Type B pancreatic cell (in vitro differentiated cells): ENCODE measurements at regions not wholly inside any gene's neighbourhood (a gene's known extent, or its start where the extent isn't known, plus 50 kb on each side); places are given as distances from the start of the nearest gene placed in this dataset.
"Not testable (repeated sequence)": the region's sequence is repeated elsewhere in the genome, so short reads cannot be mapped to it uniquely, and the experiment has no call there.

Experiments used
- DNase-seq: peaks from one replicate; pipeline ENCODE4 v3.0.0; 2021; ENCODE audit warnings: mixed read lengths; ENCODE audit not compliant: unreplicated experiment; ENCODE audit errors: extremely low spot score
- H3K27ac Mint-ChIP-seq: 2 replicates; pipeline ENCODE4 v1.8.0; 2021; ENCODE audit warnings: mild to moderate bottlenecking, mixed read lengths
- H3K27me3 Mint-ChIP-seq: 2 replicates; pipeline ENCODE4 v1.8.0; 2021; ENCODE audit warnings: mixed read lengths
- H3K36me3 Mint-ChIP-seq: 2 replicates; pipeline ENCODE4 v1.8.0; 2021; ENCODE audit warnings: mixed read lengths
- H3K4me1 Mint-ChIP-seq: one replicate; pipeline ENCODE4 v1.8.0; 2021; ENCODE audit warnings: mixed read lengths; ENCODE audit not compliant: unreplicated experiment
- H3K4me3 Mint-ChIP-seq: 2 replicates; pipeline ENCODE4 v1.8.0; 2021; ENCODE audit warnings: mild to moderate bottlenecking, mixed read lengths
- H3K9me3 Mint-ChIP-seq: 2 replicates; pipeline ENCODE4 v1.8.0; 2021; ENCODE audit warnings: mixed read lengths
- TF ChIP-seq, protein P1 (sequence below): fragments of 200-600 bp; sonication (generic); conservative IDR thresholded peaks from 2 replicates; pipeline ENCODE4 v1.5.0; 2021; ENCODE audit warnings: antibody characterized with exemption, mild to moderate bottlenecking

DNA sequence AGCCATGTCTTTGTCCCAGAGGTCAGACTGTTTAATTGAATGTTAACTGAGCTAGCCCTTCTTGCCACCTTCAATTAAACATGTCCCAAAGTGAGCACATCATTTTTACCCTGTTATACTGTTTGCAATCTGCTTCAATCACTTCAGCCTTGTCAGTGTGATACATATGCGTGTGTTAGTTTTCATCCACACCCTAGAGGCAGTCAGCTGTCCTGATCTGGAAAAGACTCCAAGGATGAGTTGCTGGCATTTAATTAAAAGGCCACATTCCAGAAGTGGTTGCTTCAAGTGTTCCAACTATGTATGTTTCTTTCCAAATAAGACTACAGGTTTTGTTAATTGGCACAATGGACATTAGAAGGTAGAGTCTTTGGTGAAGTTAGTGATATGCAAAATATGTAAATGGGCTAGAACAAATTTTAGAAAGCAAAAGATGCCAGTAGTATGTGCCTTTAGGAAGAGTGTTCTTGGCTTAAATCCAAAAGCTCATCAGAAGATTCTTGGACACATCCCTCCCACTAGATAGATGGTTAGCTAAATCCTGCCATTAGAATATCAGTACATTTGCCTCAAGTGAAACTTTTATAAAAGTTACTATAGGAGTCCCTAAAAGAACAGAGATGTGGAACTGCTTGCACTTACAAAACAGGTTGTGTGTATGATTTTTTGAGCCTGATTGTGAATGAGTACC is 79.5 kb upstream of the SLIT2 start:
- Mint-ChIP-seq H3K9me3 (peaks cover 7% of the 10 kb centered on the region), H3K27me3 (no peaks in the 10 kb centered on the region), H3K4me1 (no peaks in the 10 kb centered on the region), H3K36me3 (no peaks in the 10 kb centered on the region), H3K27ac (no peak overlapping the region), H3K4me3 (no peak overlapping the region)
- no peak for DNase-seq
- TF ChIP-seq, protein P1, sequence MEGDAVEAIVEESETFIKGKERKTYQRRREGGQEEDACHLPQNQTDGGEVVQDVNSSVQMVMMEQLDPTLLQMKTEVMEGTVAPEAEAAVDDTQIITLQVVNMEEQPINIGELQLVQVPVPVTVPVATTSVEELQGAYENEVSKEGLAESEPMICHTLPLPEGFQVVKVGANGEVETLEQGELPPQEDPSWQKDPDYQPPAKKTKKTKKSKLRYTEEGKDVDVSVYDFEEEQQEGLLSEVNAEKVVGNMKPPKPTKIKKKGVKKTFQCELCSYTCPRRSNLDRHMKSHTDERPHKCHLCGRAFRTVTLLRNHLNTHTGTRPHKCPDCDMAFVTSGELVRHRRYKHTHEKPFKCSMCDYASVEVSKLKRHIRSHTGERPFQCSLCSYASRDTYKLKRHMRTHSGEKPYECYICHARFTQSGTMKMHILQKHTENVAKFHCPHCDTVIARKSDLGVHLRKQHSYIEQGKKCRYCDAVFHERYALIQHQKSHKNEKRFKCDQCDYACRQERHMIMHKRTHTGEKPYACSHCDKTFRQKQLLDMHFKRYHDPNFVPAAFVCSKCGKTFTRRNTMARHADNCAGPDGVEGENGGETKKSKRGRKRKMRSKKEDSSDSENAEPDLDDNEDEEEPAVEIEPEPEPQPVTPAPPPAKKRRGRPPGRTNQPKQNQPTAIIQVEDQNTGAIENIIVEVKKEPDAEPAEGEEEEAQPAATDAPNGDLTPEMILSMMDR: no peak

DNA sequence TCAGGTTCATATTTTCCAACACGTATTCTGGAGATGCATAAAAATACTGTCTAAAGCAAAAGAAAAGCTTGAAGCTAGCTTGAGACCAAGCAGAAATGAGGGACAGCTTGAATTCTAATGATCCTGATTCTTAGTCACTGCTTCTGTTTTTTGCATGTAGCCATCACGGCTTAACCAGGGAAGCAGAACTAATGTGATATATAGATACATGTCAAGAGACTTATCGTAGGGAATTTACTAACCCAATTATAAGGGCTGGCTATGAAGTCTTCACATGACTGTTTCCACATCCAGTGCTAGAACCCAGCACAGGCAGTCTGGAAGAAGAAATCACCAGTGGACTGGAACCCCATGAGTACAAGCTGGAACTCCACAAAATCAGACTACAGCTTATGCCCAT is 85.2 kb upstream of the SLIT2 start:
- no peak overlapping the region for H3K4me3 Mint-ChIP-seq
- no peaks in the 10 kb centered on the region for H3K36me3 Mint-ChIP-seq
- H3K27me3 Mint-ChIP-seq: no peaks in the 10 kb centered on the region
- H3K9me3 Mint-ChIP-seq: no peaks in the 10 kb centered on the region
- TF ChIP-seq, protein P1: no peak
- no peak for DNase-seq
- no peak overlapping the region for H3K27ac Mint-ChIP-seq
- no peaks in the 10 kb centered on the region for H3K4me1 Mint-ChIP-seq

DNA sequence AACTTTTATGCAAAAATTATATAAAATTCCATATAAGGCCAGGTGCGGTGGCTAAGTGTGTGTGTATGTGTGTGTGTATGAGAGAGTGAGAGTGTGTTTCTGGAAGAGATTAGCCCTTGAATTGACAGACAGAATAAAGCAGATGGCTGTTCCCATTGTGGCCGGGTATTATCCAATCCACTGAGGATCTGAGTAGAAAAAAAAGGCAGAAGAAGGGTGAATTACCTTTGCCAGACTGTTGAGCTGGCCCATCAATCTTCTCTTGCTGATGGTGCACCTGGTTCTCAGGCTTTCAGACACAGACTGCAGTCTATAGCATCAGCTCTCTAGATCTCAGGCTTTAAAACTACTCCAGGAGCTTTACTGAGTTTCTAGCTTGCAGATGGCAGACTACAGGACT is 92.2 kb upstream of the SLIT2 start:
- no peak for DNase-seq
- Mint-ChIP-seq H3K4me3 (no peak overlapping the region), H3K4me1 (no peaks in the 10 kb centered on the region)

DNA sequence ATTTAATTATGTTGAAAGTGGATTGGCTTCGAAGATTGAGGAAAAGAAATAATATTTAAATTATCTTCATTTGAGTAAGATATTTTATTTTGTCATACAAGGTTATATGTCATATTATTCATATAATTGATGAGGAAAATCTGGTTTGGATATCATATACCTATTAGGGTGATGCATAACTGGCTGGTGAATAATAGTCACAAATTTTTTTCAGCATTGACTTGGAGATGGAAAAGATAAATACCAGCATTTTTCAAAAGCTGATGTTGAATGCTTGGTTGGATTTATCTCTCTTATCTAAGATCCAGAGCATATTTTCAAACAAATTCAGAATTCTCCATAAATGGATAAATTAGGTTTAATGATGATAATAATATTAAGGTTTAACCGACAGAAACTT is 93.5 kb upstream of the SLIT2 start:
- DNase-seq: no peak
- TF ChIP-seq, protein P1: no peak
- Mint-ChIP-seq H3K27me3 (no peaks in the 10 kb centered on the region), H3K36me3 (no peaks in the 10 kb centered on the region), H3K27ac (no peak overlapping the region), H3K4me3 (no peak overlapping the region), H3K9me3 (no peaks in the 10 kb centered on the region), H3K4me1 (no peaks in the 10 kb centered on the region)

More for the DNA sequence above, 92.2 kb upstream of the SLIT2 start:
- Mint-ChIP-seq H3K9me3 (no peaks in the 10 kb centered on the region), H3K27ac (no peak overlapping the region), H3K27me3 (no peaks in the 10 kb centered on the region), H3K36me3 (no peaks in the 10 kb centered on the region)
- TF ChIP-seq, protein P1: no peak

DNA sequence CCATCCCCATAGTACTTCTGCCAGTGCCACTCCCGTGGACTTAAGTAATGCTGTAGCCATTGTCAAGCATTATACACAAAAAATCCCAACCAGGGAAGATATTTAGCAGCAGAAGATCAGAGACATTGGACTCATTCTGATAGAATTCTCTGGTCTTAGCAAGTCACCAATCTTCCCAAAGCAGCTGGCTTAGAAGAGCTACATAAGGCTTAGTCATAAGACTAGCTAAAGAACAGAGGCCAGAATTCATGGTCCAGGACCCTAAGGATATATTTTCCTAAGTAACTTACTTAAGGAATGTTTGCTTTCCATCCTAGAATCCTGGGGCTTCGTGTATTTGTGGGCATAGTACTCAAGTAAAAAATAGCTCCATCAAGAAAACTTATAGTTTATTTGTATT is 100.3 kb upstream of the SLIT2 start:
- no peak for DNase-seq
- H3K4me3 Mint-ChIP-seq: no peak overlapping the region
- no peaks in the 10 kb centered on the region for H3K27me3 Mint-ChIP-seq
- peaks cover 5% of the 10 kb centered on the region for H3K9me3 Mint-ChIP-seq
- H3K27ac Mint-ChIP-seq: no peak overlapping the region
- no peaks in the 10 kb centered on the region for H3K36me3 Mint-ChIP-seq
- H3K4me1 Mint-ChIP-seq: no peaks in the 10 kb centered on the region
- TF ChIP-seq, protein P1: no peak

DNA sequence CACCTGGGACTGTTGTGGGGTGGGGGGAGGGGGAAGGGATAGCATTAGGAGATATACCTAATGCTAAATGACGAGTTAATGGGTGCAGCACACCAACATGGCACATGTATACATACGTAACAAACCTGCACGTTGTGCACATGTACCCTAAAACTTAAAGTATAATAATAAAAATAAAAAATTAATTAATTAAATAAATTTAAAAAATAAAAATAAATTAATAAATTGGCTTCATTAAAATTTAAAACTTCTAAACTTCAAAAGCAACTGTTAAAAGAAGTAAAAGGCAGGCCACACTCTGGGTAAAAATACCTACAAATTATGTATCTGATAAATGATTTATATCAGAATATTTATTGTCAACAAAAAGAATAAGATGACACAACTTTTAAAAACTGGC is 102.6 kb upstream of the SLIT2 start:
- not testable (repeated sequence) for H3K4me3 Mint-ChIP-seq, H3K9me3 Mint-ChIP-seq, DNase-seq, H3K36me3 Mint-ChIP-seq, H3K4me1 Mint-ChIP-seq, H3K27me3 Mint-ChIP-seq, H3K27ac Mint-ChIP-seq
